Muscle layer of duodenum (tissue), 2 donors: ENCODE measurements at regions not wholly inside any gene's neighbourhood (a gene's known extent, or its start where the extent isn't known, plus 50 kb on each side); places are given as distances from the start of the nearest gene placed in this dataset.

ENCODE experiments used
- H3K27ac ChIP-seq: one replicate; pipeline ENCODE4 v1.7.0; 2013; ENCODE audit warnings: mild to moderate bottlenecking, low read length
- H3K27me3 ChIP-seq: one replicate; pipeline ENCODE4 v1.7.0; 2013; ENCODE audit warnings: low read depth, mild to moderate bottlenecking, control low read depth, low read length
- H3K36me3 ChIP-seq, 2 donors: one replicate each; pipeline ENCODE4 v1.7.0; 2013; ENCODE audit warnings: low read length in 2 of 2, control low read depth in 1 of 2, mild to moderate bottlenecking in 1 of 2; ENCODE audit not compliant: insufficient read depth in 2 of 2, control insufficient read depth in 1 of 2
- H3K4me1 ChIP-seq, 2 donors: one replicate each; pipeline ENCODE4 v1.7.0; 2013; ENCODE audit warnings: low read length in 2 of 2, mild to moderate bottlenecking in 2 of 2, control low read depth in 1 of 2, moderate library complexity in 1 of 2; ENCODE audit not compliant: insufficient read depth in 2 of 2, control insufficient read depth in 1 of 2
- H3K4me3 ChIP-seq, 2 donors: one replicate each; pipeline ENCODE4 v1.7.0; 2013; ENCODE audit warnings: low read length in 2 of 2, low read depth in 1 of 2, mild to moderate bottlenecking in 1 of 2
- H3K9me3 ChIP-seq, 2 donors: one replicate each; pipeline ENCODE4 v1.7.0; 2013; ENCODE audit warnings: low read length in 2 of 2, control low read depth in 1 of 2, mild to moderate bottlenecking in 1 of 2; ENCODE audit not compliant: control insufficient read depth in 1 of 2
- donor health status: healthy.

- Histone ChIP-seq H3K36me3 (no peaks in the 10 kb centered on the region), H3K27ac (no peak overlapping the region), H3K9me3 (no peaks in the 10 kb centered on the region), H3K27me3 (no peaks in the 10 kb centered on the region), H3K4me1 (no peaks in the 10 kb centered on the region), H3K4me3 (no peak overlapping the region)
Observed at GRCh38 chr13:73337532-73337931, 278.7 kb downstream of the KLF5 start.

DNA sequence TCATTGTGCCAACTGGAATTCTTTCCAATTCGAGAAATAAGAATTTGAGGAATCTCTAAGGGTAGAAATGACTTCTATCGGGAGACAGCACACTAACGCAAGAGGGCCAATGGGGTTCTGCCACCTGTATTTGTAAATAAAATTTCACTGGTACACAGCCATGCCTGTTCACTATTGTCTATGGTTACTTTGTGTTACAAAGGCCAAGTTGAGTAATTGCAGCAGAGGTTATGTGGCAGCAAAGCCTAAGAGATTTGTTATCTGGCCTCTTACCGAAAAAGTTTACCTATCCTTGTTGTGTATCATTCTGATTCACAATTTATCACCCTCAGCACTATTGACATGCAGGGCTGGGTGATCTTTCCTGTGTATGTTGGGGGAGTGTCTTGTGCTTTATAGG lies 278.0 kb downstream of the KLF5 start:
- no peaks in the 10 kb centered on the region for H3K4me1 ChIP-seq
- H3K9me3 ChIP-seq: no peaks in the 10 kb centered on the region
- no peaks in the 10 kb centered on the region for H3K36me3 ChIP-seq
- H3K27me3 ChIP-seq: no peaks in the 10 kb centered on the region
- H3K27ac ChIP-seq: no peak overlapping the region
- no peak overlapping the region for H3K4me3 ChIP-seq

- H3K9me3 ChIP-seq: no peaks in the 10 kb centered on the region
- no peak overlapping the region for H3K27ac ChIP-seq
- H3K4me3 ChIP-seq: no peak overlapping the region
- no peaks in the 10 kb centered on the region for H3K36me3 ChIP-seq
- H3K27me3 ChIP-seq: no peaks in the 10 kb centered on the region
- no peaks in the 10 kb centered on the region for H3K4me1 ChIP-seq
Observed at GRCh38 chr13:73335944-73336343, 277.1 kb downstream of the KLF5 start.

DNA sequence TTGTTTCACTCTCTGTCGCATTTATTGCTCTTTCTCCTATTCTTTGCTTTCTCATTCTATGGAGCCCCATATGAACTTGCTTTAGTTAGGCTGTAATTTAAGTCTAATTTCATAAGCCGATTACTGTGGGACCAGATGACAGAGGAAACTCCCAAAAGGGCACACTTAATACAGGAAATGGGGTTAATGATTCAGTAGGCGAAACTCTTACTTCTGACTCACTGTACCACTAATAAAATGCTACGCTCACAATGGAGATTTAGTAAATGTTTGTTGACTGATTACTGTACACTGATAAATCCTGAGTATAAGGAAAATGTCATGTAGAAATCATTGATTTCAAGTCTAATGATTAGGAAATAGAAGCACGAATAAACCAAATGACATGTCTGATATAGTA lies 276.4 kb downstream of the KLF5 start:
- H3K27me3 ChIP-seq: no peaks in the 10 kb centered on the region
- no peaks in the 10 kb centered on the region for H3K36me3 ChIP-seq
- no peak overlapping the region for H3K27ac ChIP-seq

GRCh38 chr13:73334445-73334844 lies 275.6 kb downstream of the KLF5 start:
- Histone ChIP-seq H3K9me3 (no peaks in the 10 kb centered on the region), H3K36me3 (no peaks in the 10 kb centered on the region), H3K27me3 (no peaks in the 10 kb centered on the region), H3K27ac (no peak overlapping the region), H3K4me1 (no peaks in the 10 kb centered on the region), H3K4me3 (no peak overlapping the region)

More for the DNA sequence above, 276.4 kb downstream of the KLF5 start:
- no peak overlapping the region for H3K4me3 ChIP-seq
- no peaks in the 10 kb centered on the region for H3K4me1 ChIP-seq
- H3K9me3 ChIP-seq: no peaks in the 10 kb centered on the region

DNA sequence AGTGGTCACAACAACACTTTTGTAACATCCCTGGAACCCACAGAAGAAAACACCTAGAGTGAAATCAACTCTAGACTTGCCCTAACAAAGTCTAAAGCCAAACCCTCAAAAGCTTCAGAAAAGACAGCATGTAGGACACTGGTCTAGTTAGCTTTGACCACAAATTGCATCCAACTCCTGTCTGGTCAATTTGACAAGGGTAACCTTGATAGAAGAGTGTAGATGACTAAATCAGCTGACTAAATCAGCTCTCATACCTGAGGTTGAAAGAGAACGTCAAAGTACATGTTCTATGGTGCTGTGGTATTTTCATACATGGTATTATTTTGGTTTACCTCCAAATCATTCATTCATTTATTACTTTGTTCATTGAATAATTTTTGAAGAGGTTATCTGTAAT lies 272.8 kb downstream of the KLF5 start:
- H3K9me3 ChIP-seq: no peaks in the 10 kb centered on the region
- H3K4me3 ChIP-seq: no peak overlapping the region
- H3K27ac ChIP-seq: no peak overlapping the region
- no peaks in the 10 kb centered on the region for H3K4me1 ChIP-seq
- H3K36me3 ChIP-seq: no peaks in the 10 kb centered on the region
- H3K27me3 ChIP-seq: no peaks in the 10 kb centered on the region

DNA sequence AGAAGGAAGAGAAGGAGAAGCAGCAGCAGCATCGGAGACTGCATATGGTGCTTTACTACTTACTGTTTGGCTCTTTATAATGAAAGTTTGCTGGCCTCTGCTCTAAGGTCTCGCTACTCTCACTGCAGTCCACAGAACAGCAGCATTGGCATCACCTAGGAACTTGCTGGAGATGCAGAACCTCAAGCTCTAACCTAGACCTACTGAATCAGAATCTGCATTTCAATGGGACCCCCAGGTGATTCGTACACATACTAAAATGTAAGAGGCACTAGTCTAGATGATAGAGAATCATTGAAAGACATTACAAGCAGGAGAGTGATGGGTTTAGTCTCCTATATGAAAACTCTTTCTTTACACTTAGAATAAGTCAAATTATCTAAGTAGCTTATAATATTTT lies 270.6 kb downstream of the KLF5 start:
- Histone ChIP-seq H3K27me3 (no peaks in the 10 kb centered on the region), H3K4me1 (no peaks in the 10 kb centered on the region), H3K4me3 (no peak overlapping the region), H3K9me3 (no peaks in the 10 kb centered on the region), H3K27ac (no peak overlapping the region), H3K36me3 (no peaks in the 10 kb centered on the region)

DNA sequence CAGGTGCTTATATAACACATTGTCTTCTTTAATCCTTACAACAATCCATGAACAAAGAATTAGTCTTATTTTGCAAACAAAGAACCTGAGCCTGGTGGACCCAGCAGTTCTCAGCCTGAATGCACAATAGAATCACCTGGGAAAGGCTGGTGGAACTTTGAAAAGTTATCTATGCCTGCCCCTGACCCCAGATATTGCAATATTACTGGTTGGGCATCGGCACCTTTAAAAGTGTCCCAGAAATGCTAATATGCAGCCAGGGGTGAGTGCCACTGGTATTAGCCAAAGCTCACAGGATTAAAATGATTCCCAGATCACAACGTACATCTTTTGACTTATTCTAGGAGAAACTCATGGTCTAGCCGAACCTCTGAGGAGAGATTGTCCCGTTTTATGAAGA lies 268.8 kb downstream of the KLF5 start:
- Histone ChIP-seq H3K27ac (no peak overlapping the region), H3K9me3 (no peaks in the 10 kb centered on the region), H3K36me3 (no peaks in the 10 kb centered on the region), H3K27me3 (no peaks in the 10 kb centered on the region), H3K4me3 (no peak overlapping the region), H3K4me1 (no peaks in the 10 kb centered on the region)

DNA sequence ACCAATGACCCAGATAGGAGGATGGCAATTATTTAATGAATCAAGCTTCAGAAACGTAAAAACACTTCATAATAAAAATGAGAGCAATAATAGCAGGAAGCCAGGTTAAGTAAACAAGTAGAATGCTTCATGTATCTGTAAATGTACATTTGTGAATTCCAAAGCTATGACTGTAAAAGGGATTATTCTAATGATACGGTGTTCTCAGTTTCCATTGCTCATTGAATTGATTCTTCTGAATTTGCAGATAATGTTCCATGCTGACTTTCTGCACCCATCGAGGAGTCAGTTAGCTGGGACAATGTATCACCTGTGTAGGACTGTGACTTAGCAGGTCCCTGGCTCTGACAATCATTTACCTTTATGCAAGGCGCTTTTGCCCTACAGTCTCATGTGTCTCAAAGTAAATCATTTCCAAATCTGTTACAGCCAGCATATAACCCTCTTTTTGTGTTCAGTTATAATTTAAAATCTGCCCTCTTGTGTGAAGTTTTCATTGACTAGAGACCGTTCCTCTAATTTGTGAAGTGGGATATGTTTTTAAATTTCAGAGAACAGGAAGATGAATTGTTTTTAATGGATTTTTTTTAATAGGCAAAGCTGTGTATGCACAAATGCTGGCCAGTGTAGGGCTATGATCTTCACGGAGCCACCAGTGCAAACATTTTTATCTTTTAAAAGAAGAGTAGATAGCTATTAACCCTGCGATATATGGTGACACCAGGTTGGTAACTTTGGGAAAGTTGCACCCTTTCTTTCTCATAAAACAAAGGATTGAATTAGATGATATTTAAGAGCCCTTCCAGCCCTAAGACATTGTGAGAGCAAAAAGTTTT lies 267.1 kb downstream of the KLF5 start:
- no peaks in the 10 kb centered on the region for H3K9me3 ChIP-seq
- no peak overlapping the region for H3K4me3 ChIP-seq
- no peak overlapping the region for H3K27ac ChIP-seq

GRCh38 chr13:73324842-73325722 lies 266.3 kb downstream of the KLF5 start:
- no peaks in the 10 kb centered on the region for H3K36me3 ChIP-seq
- H3K27me3 ChIP-seq: no peaks in the 10 kb centered on the region
- H3K4me1 ChIP-seq: no peaks in the 10 kb centered on the region
- no peak overlapping the region for H3K4me3 ChIP-seq
- no peak overlapping the region for H3K27ac ChIP-seq
- H3K9me3 ChIP-seq: no peaks in the 10 kb centered on the region

More for the DNA sequence above, 267.1 kb downstream of the KLF5 start:
- H3K4me1 ChIP-seq: no peaks in the 10 kb centered on the region
- no peaks in the 10 kb centered on the region for H3K27me3 ChIP-seq
- H3K36me3 ChIP-seq: no peaks in the 10 kb centered on the region

GRCh38 chr13:73323615-73324014 lies 264.8 kb downstream of the KLF5 start:
- Histone ChIP-seq H3K4me3 (no peak overlapping the region), H3K9me3 (no peaks in the 10 kb centered on the region), H3K27ac (no peak overlapping the region), H3K27me3 (no peaks in the 10 kb centered on the region), H3K4me1 (no peaks in the 10 kb centered on the region), H3K36me3 (no peaks in the 10 kb centered on the region)
